ENCODE measurements at regions not wholly inside any gene's neighbourhood (a gene's known extent, or its start where the extent isn't known, plus 50 kb on each side); places are given as distances from the start of the nearest gene placed in this dataset.

GRCh38 chr5:143930561-143930960, 118.6 kb downstream of the HMHB1 start:
- no peaks in the 10 kb centered on the region; the same call in 2 of the 3 replicates for H3K9me3 ChIP-seq (replicated peaks; ENCODE audit: control insufficient read depth, insufficient read depth, low read length)
- H3K4me2 ChIP-seq (ENCODE audit: control insufficient read depth, insufficient read depth) = no peak overlapping the region
- CTCF ChIA-PET = interaction anchor here (0.8 to 1.1 kb wide), 3 partner anchors 39 to 1042 kb away, joined by 3 read pairs; no protein-coding TSS in a partner anchor
- SMC1A ChIA-PET (ENCODE audit: uncharacterized antibody, unreplicated experiment) = interaction anchor here (0.5 to 0.7 kb wide), 2 partner anchors 8 to 21 kb away, joined by 3 read pairs; no protein-coding TSS in a partner anchor
- no peaks in the 10 kb centered on the region for H3K79me2 ChIP-seq (ENCODE audit: control insufficient read depth, insufficient read depth, low read length)
- in situ Hi-C loops (cut with MboI) (no loop called here), intact Hi-C loops (cut with micrococcal nuclease; ENCODE audit: unreplicated experiment) (no loop called here)
- H3K27me3 ChIP-seq (replicated peaks in 1 of 2; ENCODE audit: control insufficient read depth in 2 of 2, insufficient read depth in 2 of 2, low read length in 1 of 2) = no peaks in the 10 kb centered on the region
- DNase-seq (ENCODE audit: low read depth, low spot score) (no peak), ATAC-seq (no peak), FAIRE-seq (no peak)
- TF ChIP-seq YBX1 (IDR thresholded peaks at IDR 0.05) = no peak
- no peak for TF ChIP-seq E2F8 (IDR thresholded peaks at IDR 0.05; ENCODE audit: low read depth, partially characterized antibody)
- TF ChIP-seq POLR2AphosphoS5 (IDR thresholded peaks at IDR 0.05; ENCODE audit: low read length) = no peak
- no peak for TF ChIP-seq BCLAF1 (IDR thresholded peaks at IDR 0.05)
- no peak for TF ChIP-seq RBBP5 (conservative IDR thresholded peaks at IDR 0.05)
- TF ChIP-seq PAX8 (IDR thresholded peaks at IDR 0.05) = no peak
- no peak for TF ChIP-seq CEBPB (IDR thresholded peaks at IDR 0.05; ENCODE audit: borderline replicate concordance in 1 of 2, low read depth in 2 of 2, low read length in 2 of 2)
- TF ChIP-seq MTA2 (IDR thresholded peaks at IDR 0.05; ENCODE audit: low read depth) = no peak
- no peak for TF ChIP-seq STAT3 (IDR thresholded peaks at IDR 0.05; ENCODE audit: low read depth, low read length)
- TF ChIP-seq NBN (IDR thresholded peaks at IDR 0.05) = no peak
- TF ChIP-seq DPF2 (IDR thresholded peaks at IDR 0.05) = no peak
- no peak for TF ChIP-seq FOS (IDR thresholded peaks at IDR 0.05; ENCODE audit: borderline replicate concordance, extremely low read depth, insufficient read length)
- no peak for TF ChIP-seq RAD21 (IDR thresholded peaks at IDR 0.05; ENCODE audit: insufficient read depth, low read depth, low read length)
- no peak for TF ChIP-seq ZNF217 (IDR thresholded peaks at IDR 0.05)
- TF ChIP-seq BHLHE40 (IDR thresholded peaks at IDR 0.05; ENCODE audit: borderline replicate concordance in 1 of 2, low read depth in 2 of 2, low read length in 1 of 2) = no peak
- H3K4me1 ChIP-seq (ENCODE audit: control insufficient read depth, insufficient read depth, low read length) = no peaks in the 10 kb centered on the region
- no TSS peak for BruUV-seq (replicated peaks)
- H3K27ac ChIP-seq (ENCODE audit: control insufficient read depth, insufficient read depth) = no peak overlapping the region
- H2AFZ ChIP-seq (ENCODE audit: control insufficient read depth, low read depth, low read length) = no peak overlapping the region
- no peak overlapping the region for H3K9ac ChIP-seq (ENCODE audit: control insufficient read depth, insufficient read depth, low read length)
- RAD21 ChIA-PET (ENCODE audit: unreplicated experiment) = no interaction called here
- H3K4me3 ChIP-seq = no peak overlapping the region
- H3K36me3 ChIP-seq (ENCODE audit: control insufficient read depth in 2 of 2, insufficient read depth in 2 of 2, low read length in 1 of 2) = no peaks in the 10 kb centered on the region
- no peaks in the 10 kb centered on the region for H4K20me1 ChIP-seq (ENCODE audit: control insufficient read depth, insufficient read depth)
- POLR2A ChIA-PET = no interaction called here

Data from GM12878 (cell line).